ENCODE measurements at regions not wholly inside any gene's neighbourhood (a gene's known extent, or its start where the extent isn't known, plus 50 kb on each side); places are given as distances from the start of the nearest gene placed in this dataset.

DNA sequence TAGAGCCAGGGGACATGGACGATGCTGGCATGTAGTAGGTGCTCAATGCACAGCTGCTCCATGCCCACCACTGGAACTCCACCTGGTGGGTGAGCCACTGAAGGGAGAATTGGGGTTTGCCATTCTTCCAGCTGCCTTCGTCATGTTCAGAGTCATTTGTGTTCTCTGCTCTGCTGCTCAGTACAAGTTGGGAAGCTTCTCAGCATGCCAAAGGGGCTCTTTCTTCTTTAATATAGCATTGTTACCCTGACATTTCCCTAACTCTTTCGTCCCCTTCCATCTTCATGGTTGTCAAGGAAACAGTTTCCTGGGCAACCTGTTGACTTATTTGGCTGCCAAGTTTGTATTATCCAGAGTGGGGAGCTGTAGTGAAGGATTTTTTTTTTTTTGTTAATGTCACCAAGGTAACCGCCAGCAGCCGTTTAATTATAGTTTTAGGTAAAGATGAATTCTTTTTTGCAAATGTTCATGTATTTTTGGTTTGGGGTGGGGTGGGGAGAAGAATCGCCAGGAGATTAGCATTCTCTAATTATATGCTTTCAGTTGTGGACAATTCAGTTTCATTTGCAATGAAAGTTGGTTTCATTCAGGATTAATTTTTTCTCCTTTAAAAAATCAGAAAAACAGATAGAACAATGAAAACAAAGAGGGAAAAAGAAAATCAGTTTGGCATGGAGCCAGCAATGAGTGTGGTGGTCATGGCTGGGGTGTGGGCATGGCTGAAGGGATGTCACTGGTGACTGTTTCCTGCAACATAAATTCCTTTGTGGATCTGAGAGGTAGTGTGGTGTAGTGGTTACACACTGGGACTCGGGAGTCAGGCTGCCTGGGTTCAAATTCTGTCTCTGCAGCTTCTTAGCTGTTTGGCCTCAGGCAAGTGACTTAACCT lies 73.0 kb upstream of the KCNG1 start:
- TF ChIP-seq, protein P1, sequence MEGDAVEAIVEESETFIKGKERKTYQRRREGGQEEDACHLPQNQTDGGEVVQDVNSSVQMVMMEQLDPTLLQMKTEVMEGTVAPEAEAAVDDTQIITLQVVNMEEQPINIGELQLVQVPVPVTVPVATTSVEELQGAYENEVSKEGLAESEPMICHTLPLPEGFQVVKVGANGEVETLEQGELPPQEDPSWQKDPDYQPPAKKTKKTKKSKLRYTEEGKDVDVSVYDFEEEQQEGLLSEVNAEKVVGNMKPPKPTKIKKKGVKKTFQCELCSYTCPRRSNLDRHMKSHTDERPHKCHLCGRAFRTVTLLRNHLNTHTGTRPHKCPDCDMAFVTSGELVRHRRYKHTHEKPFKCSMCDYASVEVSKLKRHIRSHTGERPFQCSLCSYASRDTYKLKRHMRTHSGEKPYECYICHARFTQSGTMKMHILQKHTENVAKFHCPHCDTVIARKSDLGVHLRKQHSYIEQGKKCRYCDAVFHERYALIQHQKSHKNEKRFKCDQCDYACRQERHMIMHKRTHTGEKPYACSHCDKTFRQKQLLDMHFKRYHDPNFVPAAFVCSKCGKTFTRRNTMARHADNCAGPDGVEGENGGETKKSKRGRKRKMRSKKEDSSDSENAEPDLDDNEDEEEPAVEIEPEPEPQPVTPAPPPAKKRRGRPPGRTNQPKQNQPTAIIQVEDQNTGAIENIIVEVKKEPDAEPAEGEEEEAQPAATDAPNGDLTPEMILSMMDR (IDR thresholded peaks at IDR 0.05; ENCODE audit: poor library complexity), result no peak
- no peak for TF ChIP-seq EZH2 (IDR thresholded peaks at IDR 0.05; ENCODE audit: borderline replicate concordance)
- no peak for TF ChIP-seq EZH2phosphoT487 (IDR thresholded peaks at IDR 0.05; ENCODE audit: low read depth, severe bottlenecking, unreplicated experiment)

Measured in hepatocyte (in vitro differentiated cells).